Lung (tissue), 11 donors: ENCODE measurements at regions not wholly inside any gene's neighbourhood (a gene's known extent, or its start where the extent isn't known, plus 50 kb on each side); places are given as distances from the start of the nearest gene placed in this dataset.

Experiments used
- ATAC-seq: fragments of 200-7000 bp; cut with Tn5 transposase; one replicate; pipeline ENCODE4 v1.9.1; 2020; ENCODE audit warnings: moderate number of reproducible peaks; ENCODE audit not compliant: insufficient read depth, low FRiP score
- DNase-seq, 3 donors: peaks; one replicate each; pipeline ENCODE4 v3.0.0-alpha.2; 2013 to 2017
- H3K27ac ChIP-seq, 2 donors: one replicate each; pipeline ENCODE4 v1.5.1; 2013; ENCODE audit warnings: mild to moderate bottlenecking in 2 of 2, moderate library complexity in 2 of 2, control low read depth in 1 of 2, inconsistent platforms in 1 of 2, low read depth in 1 of 2, low read length in 1 of 2
- H3K27me3 ChIP-seq, 3 donors: one replicate each; pipeline ENCODE4 v1.5.1; 2013; ENCODE audit warnings: low read length in 2 of 3; ENCODE audit not compliant: control insufficient read depth in 3 of 3, insufficient read depth in 3 of 3
- H3K36me3 ChIP-seq, 4 donors: one replicate each; pipeline ENCODE4 v1.5.1; 2013; ENCODE audit warnings: low read length in 4 of 4, mild to moderate bottlenecking in 1 of 4, moderate library complexity in 1 of 4; ENCODE audit not compliant: control insufficient read depth in 4 of 4, insufficient read depth in 4 of 4
- H3K4me1 ChIP-seq, 5 donors: one replicate each; pipeline ENCODE4 v1.5.1; 2013; ENCODE audit warnings: low read length in 5 of 5, mild to moderate bottlenecking in 2 of 5, moderate library complexity in 1 of 5; ENCODE audit not compliant: control insufficient read depth in 5 of 5, insufficient read depth in 5 of 5
- H3K4me3 ChIP-seq: one replicate; pipeline ENCODE4 v1.5.1; 2013; ENCODE audit warnings: mild to moderate bottlenecking, control low read depth, moderate library complexity
- H3K9ac ChIP-seq, 2 donors: one replicate each; pipeline ENCODE4 v1.5.1; 2013; ENCODE audit warnings: low read length in 2 of 2, control low read depth in 1 of 2; ENCODE audit not compliant: insufficient read depth in 1 of 2
- H3K9me3 ChIP-seq, 4 donors: one replicate each; pipeline ENCODE4 v1.5.1; 2013; ENCODE audit warnings: low read length in 3 of 4, mild to moderate bottlenecking in 1 of 4, moderate library complexity in 1 of 4; ENCODE audit not compliant: control insufficient read depth in 4 of 4, insufficient read depth in 3 of 4
- WGBS, 2 donors: extraction: QIAGEN DNeasy Blood & Tissue Kit; methylation state at CpG; one replicate each; pipeline ENCODE4 v1.1.7; 2013; 5-methylcytosine and 5-hydroxymethylcytosine counted together
- TF ChIP-seq, protein P1 (sequence below): IDR thresholded peaks from 2 replicates; pipeline ENCODE4 v1.5.1; 2012; ENCODE audit warnings: mild to moderate bottlenecking; ENCODE audit errors: control extremely low read depth, extremely low read depth
- donor health status: control.
- donor health status: control.
- donor health status: Bipolar disorder and iron deficiency.
- donor health status: healthy.
- donor health status: DM: yes; HTN: yes; CAD: no.

DNA sequence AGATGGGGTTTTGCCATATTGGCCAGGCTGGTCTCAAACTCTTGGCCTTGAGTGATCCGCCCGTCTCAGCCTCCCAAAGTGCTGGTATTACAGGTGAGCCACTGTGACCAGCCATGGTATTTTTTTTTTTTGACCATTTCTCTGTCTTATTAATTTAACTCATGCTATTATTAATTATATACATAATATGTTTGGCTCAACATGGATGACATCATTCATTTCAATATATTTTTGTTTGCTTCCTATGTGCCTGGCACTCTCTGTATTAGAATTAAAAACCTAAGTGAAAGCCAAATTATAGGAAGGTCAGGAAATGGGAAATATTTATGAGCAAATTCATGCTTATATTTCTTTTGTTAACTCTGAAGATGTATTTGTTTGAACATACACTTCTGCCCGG lies 55.8 kb upstream of the AKIRIN2 start:
- Histone ChIP-seq H3K27ac (no peak overlapping the region), H3K27me3 (no peaks in the 10 kb centered on the region), H3K4me1 (peaks cover 0 to 5% (median 0%) of the 10 kb centered on the region in 5 donors), H3K9me3 (no peaks in the 10 kb centered on the region), H3K36me3 (no peaks in the 10 kb centered on the region), H3K4me3 (no peak overlapping the region), H3K9ac (no peak overlapping the region)
- ATAC-seq (no peak), DNase-seq (no peak)
- TF ChIP-seq, protein P1, sequence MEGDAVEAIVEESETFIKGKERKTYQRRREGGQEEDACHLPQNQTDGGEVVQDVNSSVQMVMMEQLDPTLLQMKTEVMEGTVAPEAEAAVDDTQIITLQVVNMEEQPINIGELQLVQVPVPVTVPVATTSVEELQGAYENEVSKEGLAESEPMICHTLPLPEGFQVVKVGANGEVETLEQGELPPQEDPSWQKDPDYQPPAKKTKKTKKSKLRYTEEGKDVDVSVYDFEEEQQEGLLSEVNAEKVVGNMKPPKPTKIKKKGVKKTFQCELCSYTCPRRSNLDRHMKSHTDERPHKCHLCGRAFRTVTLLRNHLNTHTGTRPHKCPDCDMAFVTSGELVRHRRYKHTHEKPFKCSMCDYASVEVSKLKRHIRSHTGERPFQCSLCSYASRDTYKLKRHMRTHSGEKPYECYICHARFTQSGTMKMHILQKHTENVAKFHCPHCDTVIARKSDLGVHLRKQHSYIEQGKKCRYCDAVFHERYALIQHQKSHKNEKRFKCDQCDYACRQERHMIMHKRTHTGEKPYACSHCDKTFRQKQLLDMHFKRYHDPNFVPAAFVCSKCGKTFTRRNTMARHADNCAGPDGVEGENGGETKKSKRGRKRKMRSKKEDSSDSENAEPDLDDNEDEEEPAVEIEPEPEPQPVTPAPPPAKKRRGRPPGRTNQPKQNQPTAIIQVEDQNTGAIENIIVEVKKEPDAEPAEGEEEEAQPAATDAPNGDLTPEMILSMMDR: no peak
- 86 to 90% methylated on average over 3 of the region's 3 CpGs for WGBS, 2 donors

DNA sequence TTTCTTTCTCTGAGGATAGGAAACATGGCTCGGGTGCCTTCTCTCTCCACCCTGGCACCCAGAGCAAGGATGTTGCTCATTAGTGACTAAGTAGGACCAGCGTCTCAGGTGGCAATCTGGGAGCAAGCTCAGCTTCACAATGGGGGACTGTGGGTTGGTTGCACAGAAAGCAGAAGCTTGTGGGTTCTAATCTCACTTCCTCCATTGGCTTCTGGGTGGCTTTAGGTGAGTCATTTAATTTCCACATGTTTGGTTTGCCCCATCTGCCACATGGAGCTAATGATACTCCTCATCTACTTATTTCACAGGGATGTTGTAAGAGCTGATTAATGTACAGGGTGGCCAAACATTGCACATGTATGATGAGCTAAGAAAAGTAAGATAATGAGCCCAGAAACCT lies 54.8 kb upstream of the AKIRIN2 start:
- Histone ChIP-seq H3K27ac (no peak overlapping the region), H3K4me3 (no peak overlapping the region), H3K4me1 (peaks cover 0 to 5% (median 0%) of the 10 kb centered on the region in 5 donors), H3K9ac (no peak overlapping the region), H3K27me3 (no peaks in the 10 kb centered on the region), H3K36me3 (no peaks in the 10 kb centered on the region), H3K9me3 (no peaks in the 10 kb centered on the region)
- DNase-seq: peak in 1 of 3 donors; percentile 19
- ATAC-seq: peak; percentile 69
- 12 to 34% methylated on average over 2 of the region's 2 CpGs for WGBS, 2 donors
- TF ChIP-seq, protein P1: no peak

DNA sequence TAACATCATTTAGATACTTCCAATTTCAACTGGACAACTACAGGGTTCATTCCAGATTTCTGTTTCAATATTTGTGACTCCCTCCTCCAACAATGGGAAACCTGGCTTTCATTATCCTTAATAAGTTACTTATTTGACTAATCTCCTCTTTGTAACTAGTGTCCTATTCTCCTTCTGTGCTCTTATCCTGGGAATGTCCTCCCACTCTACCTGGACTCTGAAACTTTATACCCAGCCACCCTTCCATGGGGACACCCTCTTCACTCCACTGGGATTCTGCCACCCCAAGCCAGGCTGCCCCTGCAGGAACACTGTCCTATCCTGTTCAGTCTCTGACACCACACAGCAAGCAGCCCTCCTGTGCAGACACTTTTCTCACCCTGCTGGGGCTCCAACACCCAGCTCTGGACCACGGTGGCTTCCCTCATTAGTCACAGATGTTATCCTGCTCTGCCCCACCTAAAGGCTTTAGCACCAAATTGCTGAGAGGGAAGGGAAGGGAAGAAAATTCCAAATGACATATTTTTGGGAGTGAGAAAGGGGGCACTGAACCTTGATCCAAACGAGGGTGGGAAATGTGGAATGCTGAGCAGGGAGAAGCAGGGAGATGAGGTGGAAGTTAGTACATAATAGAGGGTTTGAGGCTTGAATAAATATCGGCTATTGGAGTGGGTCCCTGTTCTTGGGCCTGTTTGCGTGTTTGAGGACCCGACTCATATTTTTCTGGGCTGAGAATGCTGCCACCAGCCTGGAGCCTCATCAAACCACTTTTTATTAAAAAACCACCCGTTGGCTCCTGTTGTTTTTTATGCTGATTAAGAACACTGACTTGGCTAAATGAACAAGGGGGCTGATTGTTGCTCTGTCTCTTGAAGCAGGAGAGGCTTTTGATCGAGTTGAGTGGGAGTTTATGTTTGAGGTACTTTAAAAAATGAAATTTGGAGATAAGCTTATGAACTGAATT lies 54.0 kb upstream of the AKIRIN2 start:
- Histone ChIP-seq H3K9me3 (no peaks in the 10 kb centered on the region), H3K36me3 (no peaks in the 10 kb centered on the region), H3K9ac (no peak overlapping the region), H3K4me1 (peaks cover 0 to 5% (median 0%) of the 10 kb centered on the region in 5 donors), H3K4me3 (no peak overlapping the region), H3K27me3 (no peaks in the 10 kb centered on the region), H3K27ac (no peak overlapping the region)
- TF ChIP-seq, protein P1: no peak
- ATAC-seq (no peak), DNase-seq (peak in 2 of 3 donors; percentile 43 to 74)
- WGBS, 2 donors: 41 to 52% methylated on average over 7 of the region's 7 CpGs
